ENCODE measurements at regions not wholly inside any gene's neighbourhood (a gene's known extent, or its start where the extent isn't known, plus 50 kb on each side); places are given as distances from the start of the nearest gene placed in this dataset.

GRCh38 chr21:43304621-43305335, 122.2 kb downstream of the SIK1 start:
- DNase-seq (ENCODE audit: low read depth in 2 of 2, low spot score in 1 of 2), result no peak

- DNase-seq (ENCODE audit: low read depth in 2 of 2, low spot score in 1 of 2), result no peak
These were observed 122.7 kb downstream of the SIK1 start for GRCh38 chr21:43304206-43304605.

- no peak for DNase-seq (ENCODE audit: low read depth in 2 of 2, low spot score in 1 of 2)
These were observed 123.4 kb downstream of the SIK1 start for GRCh38 chr21:43303275-43304178.

GRCh38 chr21:43302769-43303168, 124.2 kb downstream of the SIK1 start:
- no peak for DNase-seq (ENCODE audit: low read depth in 2 of 2, low spot score in 1 of 2)

- no peak for DNase-seq (ENCODE audit: low read depth in 2 of 2, low spot score in 1 of 2)
These were observed 124.8 kb downstream of the SIK1 start for GRCh38 chr21:43302062-43302700.

- DNase-seq (ENCODE audit: low read depth in 2 of 2, low spot score in 1 of 2), result no peak
These were observed 125.4 kb downstream of the SIK1 start for GRCh38 chr21:43301409-43302061.

GRCh38 chr21:43300496-43301408, 126.2 kb downstream of the SIK1 start:
- no peak for DNase-seq (ENCODE audit: low read depth in 2 of 2, low spot score in 1 of 2)

- no peak for DNase-seq (ENCODE audit: low read depth in 2 of 2, low spot score in 1 of 2)
These were observed 127.3 kb downstream of the SIK1 start for GRCh38 chr21:43299441-43300277.

- no peak for DNase-seq (ENCODE audit: low read depth in 2 of 2, low spot score in 1 of 2)
These were observed 128.1 kb downstream of the SIK1 start for GRCh38 chr21:43298546-43299440.

GRCh38 chr21:43297989-43298388, 128.9 kb downstream of the SIK1 start:
- no peak for DNase-seq (ENCODE audit: low read depth in 2 of 2, low spot score in 1 of 2)

- DNase-seq (ENCODE audit: low read depth in 2 of 2, low spot score in 1 of 2), result no peak
These were observed 128.7 kb downstream of the CRYAA start for GRCh38 chr21:43297391-43297981.

GRCh38 chr21:43295066-43295958, 126.5 kb downstream of the CRYAA start:
- no peak for DNase-seq (ENCODE audit: low read depth in 2 of 2, low spot score in 1 of 2)

GRCh38 chr21:43294194-43294902, 125.5 kb downstream of the CRYAA start:
- no peak for DNase-seq (ENCODE audit: low read depth in 2 of 2, low spot score in 1 of 2)

- DNase-seq (ENCODE audit: low read depth in 2 of 2, low spot score in 1 of 2), result no peak
These were observed 124.0 kb downstream of the CRYAA start for GRCh38 chr21:43292866-43293142.

- no peak for DNase-seq (ENCODE audit: low read depth in 2 of 2, low spot score in 1 of 2)
These were observed 123.4 kb downstream of the CRYAA start for GRCh38 chr21:43292041-43292865.

Measured in stimulated activated CD8-positive, alpha-beta memory T cell treated with anti-CD3 and anti-CD28 coated beads, Interleukin-4, amount 100 ng/mL, for 1 hour (primary cell).